Right lobe of liver (tissue), 6 donors: ENCODE measurements at regions not wholly inside any gene's neighbourhood (a gene's known extent, or its start where the extent isn't known, plus 50 kb on each side); places are given as distances from the start of the nearest gene placed in this dataset.

Experiments used
- ATAC-seq, 4 donors: fragments of 200-7000 bp; cut with Tn5 transposase; one replicate each; pipeline ENCODE4 v1.9.1; 2020; ENCODE audit warnings: mild to moderate bottlenecking in 4 of 4, moderate library complexity in 4 of 4
- DNase-seq, 3 donors: peaks; one replicate each; pipeline ENCODE4 v3.0.0-alpha.2; 2020
- H3K27ac ChIP-seq, 3 donors: fragments of 200-600 bp; one replicate each; pipeline ENCODE4 v1.8.0; 2022
- H3K27me3 ChIP-seq, 2 donors: fragments of 200-600 bp; one replicate each; pipeline ENCODE4 v1.8.0; 2022
- H3K36me3 ChIP-seq, 4 donors: fragments of 200-600 bp; sonication (generic) in 1 of 4; one replicate each; pipeline versions ENCODE4 v1.5.1 to v1.8.0; 2017 to 2022; ENCODE audit warnings: control low read depth in 1 of 4
- H3K4me1 ChIP-seq, 4 donors: fragments of 200-600 bp; sonication (generic) in 1 of 4; one replicate each; pipeline versions ENCODE4 v1.5.1 to v1.8.0; 2017 to 2022; ENCODE audit warnings: control low read depth in 1 of 4
- H3K4me3 ChIP-seq, 3 donors: fragments of 200-600 bp; one replicate each; pipeline ENCODE4 v1.8.0; 2022
- H3K9me3 ChIP-seq, 4 donors: fragments of 200-600 bp; sonication (generic) in 1 of 4; one replicate each; pipeline versions ENCODE4 v1.5.1 to v1.8.0; 2017 to 2022; ENCODE audit warnings: control low read depth in 1 of 4
- CTCF ChIP-seq, 4 donors: fragments of 200-600 bp in 3 of 4; fragments of 450-650 bp in 1 of 4; IDR thresholded peaks; one replicate each; pipeline versions ENCODE4 v1.5.1 to v1.8.0; 2016 to 2022; ENCODE audit warnings: antibody characterized with exemption in 4 of 4, mild to moderate bottlenecking in 2 of 4
- POLR2A ChIP-seq: fragments of 450-650 bp; IDR thresholded peaks from one replicate; pipeline ENCODE4 v1.6.1; 2017; ENCODE audit warnings: antibody characterized with exemption, mild to moderate bottlenecking
- WGBS: methylation state at CpG from one replicate; pipeline ENCODE4 v1.1.6; 2018; ENCODE audit warnings: low coverage, low lambda C conversion rate; ENCODE audit not compliant: insufficient coverage; ENCODE audit errors: missing lambda C conversion rate; 5-methylcytosine and 5-hydroxymethylcytosine counted together
- intact Hi-C, 2 donors: fragments of 100-400 bp; cut with DNase I; formaldehyde crosslinking; loops; one replicate each; pipeline versions ENCODE4 v1.11.2 to v1.14.1; 2022
- donor health status: DM: no; HTN: yes; CAD: no.
- donor health status: DM: no; HTN: no; CAD: no.
- donor health status: DM: no; HTN: no; CAD: no.
- donor health status: DM: no; HTN: yes; CAD: no.
- donor health status: DM: no; HTN: yes; CAD: no.

GRCh38 chrX:10759141-10759799 lies 138.9 kb upstream of the MID1 start:
- Histone ChIP-seq H3K27me3 (no peaks in the 10 kb centered on the region), H3K27ac (no peak overlapping the region), H3K4me1 (no peaks in the 10 kb centered on the region), H3K36me3 (no peaks in the 10 kb centered on the region), H3K9me3 (no peaks in the 10 kb centered on the region), H3K4me3 (no peak overlapping the region)
- TF ChIP-seq POLR2A, result no peak
- no peak for TF ChIP-seq CTCF (IDR thresholded peaks at IDR 0.05)
- DNase-seq (no peak), ATAC-seq (no peak)
- intact Hi-C loops, result no loop called here
- 36% methylated on average over 9 of the region's 10 CpGs for WGBS

GRCh38 chrX:10761447-10761846 lies 141.1 kb upstream of the MID1 start:
- no peaks in the 10 kb centered on the region for H3K9me3 ChIP-seq
- H3K27me3 ChIP-seq, result no peaks in the 10 kb centered on the region
- H3K4me1 ChIP-seq, result no peaks in the 10 kb centered on the region
- ATAC-seq (no peak), DNase-seq (no peak)
- TF ChIP-seq POLR2A (no peak), CTCF (IDR thresholded peaks at IDR 0.05) (no peak)
- intact Hi-C loops, result no loop called here
- H3K27ac ChIP-seq, result no peak overlapping the region
- no peak overlapping the region for H3K4me3 ChIP-seq
- no peaks in the 10 kb centered on the region for H3K36me3 ChIP-seq
- WGBS, result 56% methylated on average over 1 of the region's 1 CpG

GRCh38 chrX:10769195-10769594 lies 148.8 kb upstream of the MID1 start:
- WGBS, result 7% methylated on average over 3 of the region's 3 CpGs
- no peak overlapping the region for H3K4me3 ChIP-seq
- H3K9me3 ChIP-seq, result no peaks in the 10 kb centered on the region
- ATAC-seq, result peak; percentile 64 to 79 (median 68)
- TF ChIP-seq CTCF (IDR thresholded peaks at IDR 0.05), result peak; percentile 18 to 62 (median 53)
- TF ChIP-seq POLR2A, result no peak
- H3K27ac ChIP-seq, result no peak overlapping the region
- no peaks in the 10 kb centered on the region for H3K36me3 ChIP-seq
- intact Hi-C loops, result no loop called here
- H3K27me3 ChIP-seq, result no peaks in the 10 kb centered on the region
- DNase-seq, result no peak
- H3K4me1 ChIP-seq, result no peaks in the 10 kb centered on the region

- WGBS, result 35% methylated on average over 9 of the region's 9 CpGs
- no peak overlapping the region for H3K27ac ChIP-seq
- H3K36me3 ChIP-seq, result no peaks in the 10 kb centered on the region
- no peaks in the 10 kb centered on the region for H3K9me3 ChIP-seq
- intact Hi-C loops, result no loop called here
- H3K4me1 ChIP-seq, result no peaks in the 10 kb centered on the region
- DNase-seq (peak in 1 of 3 donors; percentile 49), ATAC-seq (peak; percentile 69 to 90 (median 87))
- no peaks in the 10 kb centered on the region for H3K27me3 ChIP-seq
- no peak overlapping the region for H3K4me3 ChIP-seq
- TF ChIP-seq POLR2A (no peak), CTCF (IDR thresholded peaks at IDR 0.05) (no peak)
Observed at GRCh38 chrX:10769696-10770619, 149.6 kb upstream of the MID1 start.
